RKO (cell line): ENCODE measurements at regions not wholly inside any gene's neighbourhood (a gene's known extent, or its start where the extent isn't known, plus 50 kb on each side); places are given as distances from the start of the nearest gene placed in this dataset.
A peak's percentile ranks its signal among the peaks of the same experiment; 100 is the strongest.

Experiments used
- DNase-seq: peaks from one replicate; pipeline ENCODE4 v3.0.0-alpha.2; 2016; ENCODE audit warnings: low spot score

- DNase-seq, result no peak
These were observed 454.9 kb downstream of the LMO7 start for GRCh38 chr13:76091076-76091475.

GRCh38 chr13:76086729-76087128 is 450.6 kb downstream of the LMO7 start:
- no peak for DNase-seq

DNA sequence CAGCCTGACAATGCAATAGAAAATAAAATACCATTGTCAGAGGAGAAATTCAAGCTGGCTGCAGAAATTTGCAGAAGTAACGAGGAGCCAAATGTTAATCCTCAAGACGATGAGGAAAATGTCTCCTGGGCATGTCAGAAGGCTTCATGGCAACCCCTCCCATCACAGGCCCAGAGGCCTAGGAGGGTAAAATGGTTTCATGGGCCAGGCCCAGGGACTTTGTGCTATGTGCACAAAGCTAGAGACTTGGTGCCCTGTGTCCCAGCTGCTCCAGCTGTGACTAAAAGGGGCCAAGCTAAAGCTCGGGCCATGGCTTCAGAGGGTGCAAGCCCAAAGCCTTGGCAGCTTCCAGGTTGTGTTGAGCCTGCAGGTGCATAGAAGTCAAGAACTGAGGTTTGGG is 431.7 kb downstream of the LMO7 start:
- DNase-seq, result no peak

DNA sequence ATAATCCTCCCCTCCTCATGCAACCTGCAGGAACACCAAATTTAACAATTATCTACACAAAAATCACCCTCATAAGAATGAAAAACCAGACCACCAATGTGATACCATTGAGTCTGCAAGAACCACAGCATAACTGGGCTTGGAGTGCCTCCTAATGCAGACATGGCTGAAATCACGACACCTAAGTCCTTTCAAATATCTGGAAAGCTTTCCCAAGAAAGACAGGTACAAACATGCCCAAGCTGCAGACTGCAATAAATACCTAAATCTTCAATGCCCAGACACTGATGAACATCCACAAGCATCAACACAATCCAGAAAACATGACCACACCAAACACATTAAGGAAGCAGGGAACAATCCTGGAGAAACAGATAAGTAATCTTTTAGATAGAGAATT is 417.1 kb downstream of the LMO7 start:
- DNase-seq, result no peak

- DNase-seq, result no peak
These were observed 413.2 kb downstream of the LMO7 start for GRCh38 chr13:76049376-76049746.

DNA sequence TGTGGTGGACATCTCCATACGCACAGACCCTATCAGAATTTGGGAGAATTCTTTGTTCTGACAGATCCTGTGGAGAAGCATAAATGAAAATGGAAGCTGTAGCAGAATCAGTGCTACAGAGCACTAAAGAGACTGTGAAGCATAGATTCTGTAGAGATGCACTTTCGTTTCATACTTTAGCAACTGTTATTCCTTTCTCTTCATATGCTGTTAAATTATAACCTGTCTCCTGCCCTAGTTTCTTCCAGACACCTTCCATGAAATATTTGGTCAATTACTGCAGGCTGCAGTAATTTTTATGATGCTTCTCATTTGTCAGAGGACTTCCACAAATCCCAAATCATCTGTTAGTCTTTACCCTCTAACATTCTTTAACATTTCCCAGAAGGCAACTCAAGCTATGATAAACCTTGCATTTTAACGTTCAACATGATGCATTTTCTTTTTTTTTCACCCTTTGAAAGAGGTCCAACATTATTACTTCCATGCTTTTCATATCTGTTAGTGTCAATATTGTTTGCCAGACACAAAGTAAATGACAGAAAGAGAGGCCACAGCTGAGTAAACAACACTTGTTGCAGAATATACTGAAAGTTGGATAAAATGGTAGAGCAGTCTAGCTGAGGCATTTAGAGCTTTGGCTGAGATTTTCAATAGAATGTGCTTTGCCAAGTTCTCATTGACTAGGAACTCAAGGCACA is 412.7 kb downstream of the LMO7 start:
- no peak for DNase-seq

GRCh38 chr13:76048131-76048530 is 412.0 kb downstream of the LMO7 start:
- DNase-seq, result no peak

GRCh38 chr13:76043874-76044273 is 407.7 kb downstream of the LMO7 start:
- DNase-seq, result no peak

GRCh38 chr13:76038920-76039716 is 403.0 kb downstream of the LMO7 start:
- DNase-seq, result no peak

- no peak for DNase-seq
These were observed 400.0 kb downstream of the LMO7 start for GRCh38 chr13:76036176-76036575.

GRCh38 chr13:76035711-76036110 is 399.6 kb downstream of the LMO7 start:
- no peak for DNase-seq

GRCh38 chr13:76029706-76030105 is 393.6 kb downstream of the LMO7 start:
- no peak for DNase-seq

DNA sequence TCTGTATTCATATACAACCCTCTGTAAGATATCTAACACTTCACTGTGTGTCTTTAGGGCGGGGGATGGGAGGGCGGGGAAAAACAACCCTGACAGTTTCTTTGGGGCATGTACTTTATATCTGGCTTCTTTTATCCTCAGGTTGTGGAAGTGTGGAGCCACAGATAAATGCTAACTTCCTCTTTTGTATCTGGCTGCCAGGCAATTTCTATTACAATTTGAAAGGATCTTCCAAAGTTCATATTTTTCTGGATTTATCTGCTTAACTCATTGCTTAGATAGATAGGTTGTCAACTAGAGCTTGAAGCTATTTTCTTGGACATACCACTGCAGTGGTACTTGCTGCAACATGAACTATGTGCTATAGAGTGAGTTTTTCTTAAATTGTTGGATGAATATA is 393.0 kb downstream of the LMO7 start:
- no peak for DNase-seq

DNA sequence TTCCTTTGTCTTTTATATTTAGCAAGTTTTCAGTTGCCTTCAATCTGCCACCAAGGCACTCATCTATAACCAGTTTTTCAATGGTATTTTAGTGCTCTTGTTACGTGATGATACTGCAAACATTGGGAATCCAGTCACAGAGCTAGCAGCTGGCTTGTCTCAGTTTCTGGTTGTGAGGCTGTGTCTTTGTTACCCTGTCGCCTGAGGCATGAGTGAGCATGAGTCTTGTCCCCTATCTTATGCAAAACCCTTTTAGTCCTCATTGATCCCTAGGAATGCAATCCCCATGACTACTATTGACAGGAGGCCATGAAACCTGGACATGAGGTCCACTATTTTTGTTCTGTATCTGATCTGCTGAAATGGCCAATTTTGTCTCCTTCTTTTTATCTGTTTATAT is 391.0 kb downstream of the LMO7 start:
- DNase-seq, result no peak

GRCh38 chr13:76025392-76025791 is 389.3 kb downstream of the LMO7 start:
- DNase-seq, result no peak

- no peak for DNase-seq
These were observed 388.0 kb downstream of the LMO7 start for GRCh38 chr13:76024151-76024550.

GRCh38 chr13:76023652-76024051 is 387.5 kb downstream of the LMO7 start:
- DNase-seq, result no peak

DNA sequence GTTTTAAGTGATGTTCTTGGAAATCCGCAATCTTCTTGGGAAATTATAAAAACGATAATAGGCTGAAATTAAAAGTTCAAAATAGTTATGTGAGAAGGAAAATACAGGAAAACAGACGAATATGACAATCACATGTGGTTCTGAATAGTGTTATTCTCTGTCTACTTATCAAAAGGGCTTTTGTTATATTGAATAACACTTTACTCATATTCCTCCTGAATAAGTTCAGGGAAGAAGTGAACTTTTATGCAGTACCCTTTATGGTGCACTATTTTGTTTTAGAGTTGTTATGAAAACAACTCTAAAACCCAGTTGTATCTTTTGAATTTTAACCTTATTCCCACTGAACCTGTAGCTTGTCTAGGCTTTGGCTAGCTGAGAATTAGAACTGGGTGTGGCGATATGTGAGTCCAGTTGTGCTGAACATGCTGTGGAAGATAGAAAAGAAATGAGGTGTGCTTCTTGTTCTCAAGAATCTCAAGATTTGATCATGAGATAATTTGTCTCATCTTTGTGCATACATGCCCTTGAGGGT is 384.4 kb downstream of the LMO7 start:
- DNase-seq, result no peak

DNA sequence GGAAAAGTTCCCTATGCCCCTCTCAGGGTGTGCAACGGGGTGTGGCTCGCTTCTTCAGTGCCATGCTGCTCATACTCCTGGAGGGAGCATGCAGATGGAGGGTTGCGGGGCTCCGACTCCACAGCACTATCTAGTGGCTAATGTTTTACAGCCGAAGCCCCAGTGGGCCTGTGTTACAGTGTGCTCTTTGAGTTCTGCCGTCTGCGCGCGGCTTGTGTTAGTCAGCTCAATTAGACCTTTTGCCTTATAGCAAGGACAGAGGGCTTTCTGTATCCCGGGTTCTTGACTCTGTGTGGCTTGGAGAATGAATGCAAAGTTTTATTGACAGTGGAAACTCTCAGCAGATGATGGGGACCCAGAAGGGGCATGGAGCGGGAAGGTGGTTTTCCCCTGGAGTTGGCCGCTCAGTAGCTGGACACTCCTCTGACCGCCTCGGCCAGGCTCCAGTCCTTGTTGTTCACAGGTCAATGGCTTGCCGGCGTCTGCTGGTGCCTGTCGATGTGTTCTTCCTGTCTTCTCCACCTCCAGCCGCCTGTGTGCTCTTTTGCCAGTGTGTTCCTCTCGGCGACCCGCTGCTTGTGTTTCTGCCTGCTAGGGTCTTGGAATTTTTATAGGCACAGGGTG is 383.4 kb downstream of the LMO7 start:
- no peak for DNase-seq

- no peak for DNase-seq
These were observed 381.9 kb downstream of the LMO7 start for GRCh38 chr13:76017861-76018556.

GRCh38 chr13:76016799-76017400 is 380.8 kb downstream of the LMO7 start:
- peak; percentile 45 for DNase-seq
